ENCODE measurements at regions not wholly inside any gene's neighbourhood (a gene's known extent, or its start where the extent isn't known, plus 50 kb on each side); places are given as distances from the start of the nearest gene placed in this dataset.

DNA sequence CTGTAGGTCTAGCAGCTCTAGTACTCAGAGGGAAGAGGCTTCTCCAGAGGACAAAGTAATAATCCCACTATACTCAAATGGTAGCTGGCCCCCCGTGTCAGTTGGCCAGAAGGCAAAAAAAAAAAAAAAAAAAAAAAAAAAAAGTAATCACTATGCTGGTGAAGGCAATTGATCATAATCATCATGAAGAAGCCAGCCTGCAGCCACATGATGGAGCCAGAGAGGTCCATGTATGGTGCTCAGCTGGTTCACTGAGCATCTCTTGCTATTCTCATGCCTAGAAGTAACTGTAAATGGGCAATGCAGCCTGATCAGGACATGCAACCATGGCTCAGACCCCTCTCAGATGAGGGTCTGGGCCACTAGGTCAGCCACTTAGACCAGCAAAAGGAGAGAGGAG, 378.8 kb downstream of the MED13L start:
- no peaks in the 10 kb centered on the region for H3K9me3 ChIP-seq
- H3K36me3 ChIP-seq (ENCODE audit: insufficient read depth in 1 of 2, low read depth in 1 of 2): no peaks in the 10 kb centered on the region
- WGBS, 3 donors: 61 to 78% (median 63%) methylated on average over 1 of the region's 1 CpG
- no peaks in the 10 kb centered on the region for H3K27me3 ChIP-seq (ENCODE audit: insufficient read depth in 3 of 3, low read length in 2 of 3)
- TF ChIP-seq CTCF (IDR thresholded peaks at IDR 0.05): no peak
- intact Hi-C loops (cut with DNase I): no loop called here
- ATAC-seq: no peak
- no peak for DNase-seq
- no peak overlapping the region for H3K27ac ChIP-seq
- H3K4me3 ChIP-seq: no peak overlapping the region
- no peaks in the 10 kb centered on the region for H3K4me1 ChIP-seq

- intact Hi-C loops (cut with DNase I): no loop called here
- ATAC-seq: no peak
- no peak overlapping the region for H3K27ac ChIP-seq
- H3K4me1 ChIP-seq: no peaks in the 10 kb centered on the region
- no peaks in the 10 kb centered on the region for H3K27me3 ChIP-seq (ENCODE audit: insufficient read depth in 3 of 3, low read length in 2 of 3)
- no peak for DNase-seq
- H3K9me3 ChIP-seq: no peaks in the 10 kb centered on the region
- no peak for TF ChIP-seq CTCF (IDR thresholded peaks at IDR 0.05)
- WGBS, 3 donors: 68 to 73% (median 72%) methylated on average over 3 of the region's 3 CpGs
- H3K4me3 ChIP-seq: no peak overlapping the region
- H3K36me3 ChIP-seq (ENCODE audit: insufficient read depth in 1 of 2, low read depth in 1 of 2): no peaks in the 10 kb centered on the region
Measured at GRCh38 chr12:115897729-115898128, 379.8 kb downstream of the MED13L start.

GRCh38 chr12:115895247-115895646, 382.2 kb downstream of the MED13L start:
- intact Hi-C loops (cut with DNase I): no loop called here
- H3K36me3 ChIP-seq (ENCODE audit: insufficient read depth in 1 of 2, low read depth in 1 of 2): no peaks in the 10 kb centered on the region
- no peak for ATAC-seq
- 76 to 90% (median 80%) methylated on average over 1 of the region's 1 CpG for WGBS, 3 donors
- no peak overlapping the region for H3K27ac ChIP-seq
- H3K27me3 ChIP-seq (ENCODE audit: insufficient read depth in 3 of 3, low read length in 2 of 3): no peaks in the 10 kb centered on the region
- TF ChIP-seq CTCF (IDR thresholded peaks at IDR 0.05): peak; percentile 7
- no peak overlapping the region for H3K4me3 ChIP-seq
- DNase-seq: no peak
- H3K4me1 ChIP-seq: no peaks in the 10 kb centered on the region
- no peaks in the 10 kb centered on the region for H3K9me3 ChIP-seq

DNA sequence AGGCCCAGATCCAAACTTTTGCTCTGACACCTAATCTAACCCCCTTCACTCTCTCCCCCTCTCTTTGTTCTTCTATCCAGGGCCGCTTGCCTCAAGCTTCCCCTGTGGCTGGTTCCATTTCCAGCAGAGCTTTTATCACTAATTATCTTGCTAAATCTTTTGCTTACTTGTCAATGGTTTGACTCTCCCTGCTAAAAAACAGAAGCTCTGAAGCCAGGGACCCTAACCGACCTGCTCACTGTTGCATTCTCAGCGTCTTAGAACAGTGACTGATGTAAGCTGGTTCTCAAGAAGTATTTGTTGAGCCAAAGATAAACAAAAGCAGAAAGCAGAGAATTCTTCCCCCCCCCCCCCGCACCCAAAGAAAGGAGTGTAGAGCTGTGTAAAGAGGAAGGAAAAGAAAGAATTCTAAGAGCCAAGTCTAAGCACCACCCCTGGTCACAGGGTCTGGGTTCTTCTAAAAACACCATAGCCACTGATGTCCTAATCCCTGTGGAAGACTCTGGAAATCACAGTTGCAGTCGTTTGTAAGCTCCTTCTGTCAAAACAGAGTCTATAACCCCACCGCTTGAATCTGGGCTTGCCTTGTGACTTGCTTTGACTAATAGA, 385.8 kb downstream of the MED13L start:
- no peak for ATAC-seq
- WGBS, 3 donors: 38 to 51% (median 39%) methylated on average over 5 to 6 of the region's 6 CpGs
- no peaks in the 10 kb centered on the region for H3K9me3 ChIP-seq
- DNase-seq: no peak
- intact Hi-C loops (cut with DNase I): no loop called here
- H3K4me3 ChIP-seq: no peak overlapping the region
- no peak for TF ChIP-seq CTCF (IDR thresholded peaks at IDR 0.05)
- H3K27ac ChIP-seq: no peak overlapping the region
- H3K4me1 ChIP-seq: no peaks in the 10 kb centered on the region
- no peaks in the 10 kb centered on the region for H3K27me3 ChIP-seq (ENCODE audit: insufficient read depth in 3 of 3, low read length in 2 of 3)
- H3K36me3 ChIP-seq (ENCODE audit: insufficient read depth in 1 of 2, low read depth in 1 of 2): no peaks in the 10 kb centered on the region

DNA sequence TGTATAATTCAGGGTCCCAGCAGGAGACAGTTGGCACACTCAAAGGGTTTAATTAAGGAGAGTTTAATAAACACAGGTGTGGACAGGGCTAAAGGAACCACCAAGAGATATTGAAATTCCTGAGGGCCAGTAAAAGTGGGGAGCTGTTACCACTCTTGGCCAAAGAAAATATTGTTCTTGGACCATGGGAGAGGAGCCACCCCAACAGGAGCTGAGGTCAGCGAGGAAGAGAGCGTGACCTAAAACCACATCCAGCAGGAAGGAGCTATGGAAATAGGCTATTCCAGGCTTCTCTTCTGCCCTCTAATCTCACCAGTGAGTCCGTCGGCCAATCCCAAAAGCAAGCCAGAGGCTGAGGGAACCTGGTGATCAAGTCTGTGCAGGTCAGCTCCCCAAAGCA, 390.8 kb downstream of the MED13L start:
- Histone ChIP-seq H3K36me3 (ENCODE audit: insufficient read depth in 1 of 2, low read depth in 1 of 2) (no peaks in the 10 kb centered on the region), H3K9me3 (no peaks in the 10 kb centered on the region), H3K27me3 (ENCODE audit: insufficient read depth in 3 of 3, low read length in 2 of 3) (peaks cover 0 to 13% (median 0%) of the 10 kb centered on the region in 3 donors), H3K4me1 (no peaks in the 10 kb centered on the region), H3K4me3 (no peak overlapping the region), H3K27ac (no peak overlapping the region)
- DNase-seq (no peak), ATAC-seq (no peak)
- 79 to 88% (median 79%) methylated on average over 4 of the region's 4 CpGs for WGBS, 3 donors
- no peak for TF ChIP-seq CTCF (IDR thresholded peaks at IDR 0.05)
- intact Hi-C loops (cut with DNase I): no loop called here

Measured in psoas muscle (tissue), 7 donors.